Heart right ventricle (tissue), 16 donors: ENCODE measurements at regions not wholly inside any gene's neighbourhood (a gene's known extent, or its start where the extent isn't known, plus 50 kb on each side); places are given as distances from the start of the nearest gene placed in this dataset.

Source experiments
- ATAC-seq, 8 donors: fragments of 200-7000 bp; cut with Tn5 transposase; one replicate each; pipeline ENCODE4 v1.9.1; 2020; ENCODE audit warnings: mild to moderate bottlenecking in 8 of 8, moderate library complexity in 8 of 8, moderate number of reproducible peaks in 1 of 8
- DNase-seq, 2 donors: peaks; one replicate each; pipeline ENCODE4 v3.0.0-alpha.2; 2020
- H3K27ac ChIP-seq, 10 donors: fragments of 200-600 bp; sonication (generic) in 2 of 10; one replicate each; pipeline versions ENCODE4 v1.5.0 to v1.8.0; 2020 to 2022; ENCODE audit warnings: mild to moderate bottlenecking in 3 of 10
- H3K27me3 ChIP-seq, 7 donors: fragments of 200-600 bp; one replicate each; pipeline ENCODE4 v1.8.0; 2021 to 2022; ENCODE audit warnings: mild to moderate bottlenecking in 2 of 7
- H3K36me3 ChIP-seq, 9 donors: fragments of 200-600 bp; sonication (generic) in 1 of 9; one replicate each; pipeline versions ENCODE4 v1.5.0 to v1.8.0; 2020 to 2022; ENCODE audit warnings: mild to moderate bottlenecking in 2 of 9
- H3K4me1 ChIP-seq, 9 donors: fragments of 200-600 bp; sonication (generic) in 1 of 9; one replicate each; pipeline versions ENCODE4 v1.5.0 to v1.8.0; 2020 to 2022; ENCODE audit warnings: mild to moderate bottlenecking in 4 of 9
- H3K4me3 ChIP-seq, 10 donors: fragments of 200-600 bp; sonication (generic) in 2 of 10; one replicate each; pipeline versions ENCODE4 v1.5.0 to v1.8.0; 2020 to 2022; ENCODE audit warnings: mild to moderate bottlenecking in 7 of 10, moderate library complexity in 2 of 10
- H3K9me3 ChIP-seq, 11 donors: fragments of 200-600 bp in 10 of 11; sonication (generic) in 2 of 11; one replicate each; pipeline versions ENCODE4 v1.5.0 to v1.8.0; 2013 to 2022; ENCODE audit warnings: mild to moderate bottlenecking in 2 of 11, control low read depth in 1 of 11, moderate library complexity in 1 of 11
- WGBS, 2 donors: extraction: QIAGEN DNeasy Blood & Tissue Kit; methylation state at CpG; one replicate each; pipeline ENCODE4 v1.1.7; 2013; ENCODE audit warnings: inconsistent platforms in 1 of 2; 5-methylcytosine and 5-hydroxymethylcytosine counted together
- intact Hi-C, 10 donors: fragments of 100-400 bp; cut with DNase I; formaldehyde crosslinking; loops; one replicate each; pipeline versions ENCODE4 v1.11.1 to v1.14.2; 2022
- TF ChIP-seq, protein P1 (sequence below), 9 donors: fragments of 200-600 bp; sonication (generic) in 2 of 9; IDR thresholded peaks; one replicate each; pipeline versions ENCODE4 v1.5.0 to v1.8.0; 2021 to 2022; ENCODE audit warnings: antibody characterized with exemption in 9 of 9, mild to moderate bottlenecking in 5 of 9, moderate library complexity in 1 of 9
- donor health status: Arrhythmogenic right ventricular cardiomyopathy.
- donor health status: ischemic (EF 13 %, LVEDD 7.1; RV severe dilation, severe dysfunction).
- donor health status: healthy with polysubstance abuse.
- donor health status: DM: no; HTN: yes; CAD: no.
- donor health status: DM: no; HTN: no; CAD: no.
- donor health status: ischemic (EF 25% LVEDD 6.9; RV normal size, moderate dysfunction).
- donor health status: ischemic (EF 25% LVEDD 5.7; RV mildly dilated, moderate dysfunction).
- donor health status: healthy.
- donor health status: DM: yes; HTN: yes; CAD: no.
- donor health status: Ischemic cardiomyopathy.
- donor health status: ischemic (EF 35%, LVEDD 5.7; RV mildly dilated, moderate dysfunction).
- donor health status: nonischemic (EF 11% LVEDD 7.7; RV severe dilation, severe dysfunction).
- donor health status: DM: yes; HTN: yes; CAD: no.
- donor health status: PGD.
- donor health status: ischemic (EF 29% LVEDD 5.4; RV normal size, mild dysfunction).
- donor health status: nonischemic (EF 23%, LVEDD 6.1; RV moderate dilation, normal function).

GRCh38 chr1:94608142-94608851 is 66.7 kb upstream of the F3 start:
- DNase-seq: no peak
- 82 to 85% methylated on average over 10 of the region's 10 CpGs for WGBS, 2 donors

GRCh38 chr1:94607398-94607797 is 65.8 kb upstream of the F3 start:
- WGBS, 2 donors: 94 to 97% methylated on average over 4 of the region's 4 CpGs
- no peaks in the 10 kb centered on the region for H3K9me3 ChIP-seq
- DNase-seq: no peak
- no peak for ATAC-seq
- no peak overlapping the region for H3K4me3 ChIP-seq
- H3K4me1 ChIP-seq: peaks cover 0 to 13% (median 0%) of the 10 kb centered on the region in 9 donors
- H3K36me3 ChIP-seq: no peaks in the 10 kb centered on the region
- H3K27ac ChIP-seq: no peak overlapping the region
- intact Hi-C loops: loop anchor here in 1 of 10 donors (2.0 kb wide), 1 partner anchor 69 kb away; no protein-coding TSS in a partner anchor
- H3K27me3 ChIP-seq: peaks cover 0 to 9% (median 0%) of the 10 kb centered on the region in 7 donors
- TF ChIP-seq, protein P1, sequence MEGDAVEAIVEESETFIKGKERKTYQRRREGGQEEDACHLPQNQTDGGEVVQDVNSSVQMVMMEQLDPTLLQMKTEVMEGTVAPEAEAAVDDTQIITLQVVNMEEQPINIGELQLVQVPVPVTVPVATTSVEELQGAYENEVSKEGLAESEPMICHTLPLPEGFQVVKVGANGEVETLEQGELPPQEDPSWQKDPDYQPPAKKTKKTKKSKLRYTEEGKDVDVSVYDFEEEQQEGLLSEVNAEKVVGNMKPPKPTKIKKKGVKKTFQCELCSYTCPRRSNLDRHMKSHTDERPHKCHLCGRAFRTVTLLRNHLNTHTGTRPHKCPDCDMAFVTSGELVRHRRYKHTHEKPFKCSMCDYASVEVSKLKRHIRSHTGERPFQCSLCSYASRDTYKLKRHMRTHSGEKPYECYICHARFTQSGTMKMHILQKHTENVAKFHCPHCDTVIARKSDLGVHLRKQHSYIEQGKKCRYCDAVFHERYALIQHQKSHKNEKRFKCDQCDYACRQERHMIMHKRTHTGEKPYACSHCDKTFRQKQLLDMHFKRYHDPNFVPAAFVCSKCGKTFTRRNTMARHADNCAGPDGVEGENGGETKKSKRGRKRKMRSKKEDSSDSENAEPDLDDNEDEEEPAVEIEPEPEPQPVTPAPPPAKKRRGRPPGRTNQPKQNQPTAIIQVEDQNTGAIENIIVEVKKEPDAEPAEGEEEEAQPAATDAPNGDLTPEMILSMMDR (IDR thresholded peaks at IDR 0.05): no peak

More at GRCh38 chr1:94608142-94608851, 66.7 kb upstream of the F3 start:
- TF ChIP-seq, protein P1 (IDR thresholded peaks at IDR 0.05): no peak
- Histone ChIP-seq H3K4me3 (no peak overlapping the region), H3K4me1 (peaks cover 0 to 12% (median 0%) of the 10 kb centered on the region in 9 donors), H3K27ac (no peak overlapping the region), H3K9me3 (no peaks in the 10 kb centered on the region), H3K27me3 (peaks cover 0 to 8% (median 0%) of the 10 kb centered on the region in 7 donors), H3K36me3 (no peaks in the 10 kb centered on the region)
- intact Hi-C loops: no loop called here
- no peak for ATAC-seq

- intact Hi-C loops: loop anchor here in 1 of 10 donors (2.0 kb wide), 1 partner anchor 70 kb away; no protein-coding TSS in a partner anchor
- no peak overlapping the region for H3K4me3 ChIP-seq
- no peaks in the 10 kb centered on the region for H3K36me3 ChIP-seq
- DNase-seq (no peak), ATAC-seq (no peak)
- peaks cover 0 to 15% (median 0%) of the 10 kb centered on the region in 9 donors for H3K4me1 ChIP-seq
- H3K27ac ChIP-seq: no peak overlapping the region
- WGBS, 2 donors: 81 to 94% methylated on average over 4 of the region's 4 CpGs
- TF ChIP-seq, protein P1 (IDR thresholded peaks at IDR 0.05): no peak
- peaks cover 0 to 17% (median 0%) of the 10 kb centered on the region in 7 donors for H3K27me3 ChIP-seq
- H3K9me3 ChIP-seq: no peaks in the 10 kb centered on the region
Measured at GRCh38 chr1:94606471-94606870, 64.9 kb upstream of the F3 start.

DNA sequence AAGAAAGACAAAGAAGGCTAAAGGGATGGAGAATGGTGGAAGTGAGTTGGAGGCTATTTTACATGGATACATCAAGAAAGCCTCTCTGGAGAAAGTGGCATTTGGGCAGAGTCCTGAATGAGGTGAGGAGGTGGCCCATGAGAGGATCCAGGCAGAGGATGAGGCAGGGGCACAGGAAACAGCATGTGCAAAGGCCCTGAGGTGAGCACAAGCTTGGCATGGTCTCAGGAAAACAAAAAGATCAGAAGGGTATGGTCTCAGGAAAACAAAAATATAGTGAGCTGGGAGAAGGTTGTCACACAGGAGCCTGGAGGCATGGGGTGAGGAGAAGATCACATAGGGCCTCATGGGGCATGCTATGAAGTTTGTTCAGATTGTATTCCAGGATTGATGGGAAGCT is 62.1 kb upstream of the F3 start:
- H3K4me3 ChIP-seq: no peak overlapping the region
- TF ChIP-seq, protein P1 (IDR thresholded peaks at IDR 0.05): no peak
- H3K27me3 ChIP-seq: peaks cover 0 to 20% (median 0%) of the 10 kb centered on the region in 7 donors
- intact Hi-C loops: loop anchor here in 1 of 10 donors (5.0 kb wide), 1 partner anchor 199 kb away; no protein-coding TSS in a partner anchor
- no peaks in the 10 kb centered on the region for H3K36me3 ChIP-seq
- no peaks in the 10 kb centered on the region for H3K9me3 ChIP-seq
- ATAC-seq (no peak), DNase-seq (no peak)
- H3K4me1 ChIP-seq: peaks cover 0 to 15% (median 0%) of the 10 kb centered on the region in 9 donors
- no peak overlapping the region for H3K27ac ChIP-seq
